Prostate gland (tissue), 2 donors: ENCODE measurements at regions not wholly inside any gene's neighbourhood (a gene's known extent, or its start where the extent isn't known, plus 50 kb on each side); places are given as distances from the start of the nearest gene placed in this dataset.

Experiments
- DNase-seq: peaks from one replicate; pipeline ENCODE4 v3.0.0-alpha.2; 2019; ENCODE audit warnings: low spot score
- H3K27ac ChIP-seq, 2 donors: fragments of 200-600 bp; sonication (generic); 2 replicates each; pipeline ENCODE4 v1.5.1; 2017 to 2019
- H3K27me3 ChIP-seq: fragments of 200-600 bp; sonication (generic); replicated peaks from 2 replicates; pipeline ENCODE4 v1.5.1; 2019; ENCODE audit not compliant: insufficient read depth
- H3K36me3 ChIP-seq, 2 donors: fragments of 200-600 bp; sonication (generic); 1 replicate in 1 of 2; 2 replicates in 1 of 2; pipeline versions ENCODE4 v1.5.1 to v1.8.1; 2017 to 2019
- H3K4me1 ChIP-seq: fragments of 200-600 bp; sonication (generic); replicated peaks from 2 replicates; pipeline ENCODE4 v1.5.1; 2019
- H3K4me3 ChIP-seq, 2 donors: fragments of 200-600 bp; sonication (generic); 2 replicates each; pipeline ENCODE4 v1.5.1; 2017 to 2019
- H3K9me3 ChIP-seq: fragments of 200-600 bp; sonication (generic); 2 replicates; pipeline ENCODE4 v1.5.1; 2017
- POLR2A ChIP-seq: fragments of 450-650 bp; IDR thresholded peaks from one replicate; pipeline ENCODE4 v1.6.1; 2016; ENCODE audit warnings: antibody characterized with exemption, mild to moderate bottlenecking
- POLR2AphosphoS5 ChIP-seq: sonication (generic); formaldehyde crosslinking; IDR thresholded peaks from one replicate; pipeline ENCODE4 v1.6.1; 2017; ENCODE audit warnings: antibody characterized with exemption
- WGBS: methylation state at CpG from one replicate; pipeline ENCODE4 v1.1.5; 2018; 5-methylcytosine and 5-hydroxymethylcytosine counted together
- intact Hi-C: fragments of 100-400 bp; cut with DNase I; formaldehyde crosslinking; loops from one replicate; pipeline ENCODE4 v1.14.2; 2022
- TF ChIP-seq, protein P1 (sequence below), 4 experiments: fragments of 200-600 bp in 2 of 4; fragments of 450-650 bp in 2 of 4; sonication (generic) in 2 of 4; IDR thresholded peaks; 1 replicate in 3 of 4; 2 replicates in 1 of 4; pipeline ENCODE4 v1.5.1; 2016 to 2019; ENCODE audit warnings: antibody characterized with exemption in 4 of 4, mild to moderate bottlenecking in 2 of 4, moderate library complexity in 2 of 4

DNA sequence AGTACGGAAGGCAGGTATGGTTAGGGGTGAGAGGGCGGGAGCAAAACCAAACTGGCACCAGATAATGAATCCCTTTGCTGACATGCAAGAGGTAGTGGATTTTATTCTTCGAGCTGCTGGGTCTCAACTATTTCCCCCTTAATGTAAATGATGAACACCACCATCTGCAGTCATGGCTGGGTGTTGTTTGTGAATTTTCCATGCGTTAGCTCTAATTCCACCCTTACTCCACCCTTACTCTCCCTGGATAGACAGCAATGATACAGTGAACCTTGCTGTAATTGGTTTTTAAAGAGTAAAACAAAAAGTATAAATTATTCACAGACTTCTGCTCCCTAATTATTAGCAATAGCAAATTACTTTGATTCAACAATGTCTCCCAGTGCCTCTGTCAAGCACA, 74.5 kb upstream of the PDE1C start:
- Histone ChIP-seq H3K27me3 (no peaks in the 10 kb centered on the region), H3K4me1 (no peaks in the 10 kb centered on the region), H3K27ac (no peak overlapping the region), H3K36me3 (no peaks in the 10 kb centered on the region), H3K4me3 (no peak overlapping the region), H3K9me3 (no peaks in the 10 kb centered on the region)
- DNase-seq = no peak
- intact Hi-C loops = no loop called here
- no peak for TF ChIP-seq POLR2AphosphoS5
- no peak for TF ChIP-seq POLR2A
- TF ChIP-seq, protein P1, sequence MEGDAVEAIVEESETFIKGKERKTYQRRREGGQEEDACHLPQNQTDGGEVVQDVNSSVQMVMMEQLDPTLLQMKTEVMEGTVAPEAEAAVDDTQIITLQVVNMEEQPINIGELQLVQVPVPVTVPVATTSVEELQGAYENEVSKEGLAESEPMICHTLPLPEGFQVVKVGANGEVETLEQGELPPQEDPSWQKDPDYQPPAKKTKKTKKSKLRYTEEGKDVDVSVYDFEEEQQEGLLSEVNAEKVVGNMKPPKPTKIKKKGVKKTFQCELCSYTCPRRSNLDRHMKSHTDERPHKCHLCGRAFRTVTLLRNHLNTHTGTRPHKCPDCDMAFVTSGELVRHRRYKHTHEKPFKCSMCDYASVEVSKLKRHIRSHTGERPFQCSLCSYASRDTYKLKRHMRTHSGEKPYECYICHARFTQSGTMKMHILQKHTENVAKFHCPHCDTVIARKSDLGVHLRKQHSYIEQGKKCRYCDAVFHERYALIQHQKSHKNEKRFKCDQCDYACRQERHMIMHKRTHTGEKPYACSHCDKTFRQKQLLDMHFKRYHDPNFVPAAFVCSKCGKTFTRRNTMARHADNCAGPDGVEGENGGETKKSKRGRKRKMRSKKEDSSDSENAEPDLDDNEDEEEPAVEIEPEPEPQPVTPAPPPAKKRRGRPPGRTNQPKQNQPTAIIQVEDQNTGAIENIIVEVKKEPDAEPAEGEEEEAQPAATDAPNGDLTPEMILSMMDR (IDR thresholded peaks at IDR 0.05) = no peak
- WGBS = 87% methylated on average over 4 of the region's 4 CpGs

GRCh38 chr7:32143301-32143700, 73.1 kb upstream of the PDE1C start:
- 55% methylated on average over 6 of the region's 6 CpGs for WGBS
- no peak overlapping the region for H3K27ac ChIP-seq
- H3K9me3 ChIP-seq = no peaks in the 10 kb centered on the region
- no peaks in the 10 kb centered on the region for H3K4me1 ChIP-seq
- no peaks in the 10 kb centered on the region for H3K36me3 ChIP-seq
- TF ChIP-seq POLR2A (no peak), POLR2AphosphoS5 (no peak)
- TF ChIP-seq, protein P1 (IDR thresholded peaks at IDR 0.05) = no peak
- DNase-seq = no peak
- intact Hi-C loops = no loop called here
- no peaks in the 10 kb centered on the region for H3K27me3 ChIP-seq
- H3K4me3 ChIP-seq = no peak overlapping the region

GRCh38 chr7:32142649-32143048, 72.4 kb upstream of the PDE1C start:
- TF ChIP-seq POLR2AphosphoS5 (no peak), POLR2A (no peak)
- TF ChIP-seq, protein P1 (IDR thresholded peaks at IDR 0.05) = no peak
- Histone ChIP-seq H3K9me3 (no peaks in the 10 kb centered on the region), H3K27ac (no peak overlapping the region), H3K36me3 (no peaks in the 10 kb centered on the region), H3K27me3 (no peaks in the 10 kb centered on the region), H3K4me1 (no peaks in the 10 kb centered on the region), H3K4me3 (no peak overlapping the region)
- 87% methylated on average over 3 of the region's 3 CpGs for WGBS
- DNase-seq = no peak
- intact Hi-C loops = no loop called here

DNA sequence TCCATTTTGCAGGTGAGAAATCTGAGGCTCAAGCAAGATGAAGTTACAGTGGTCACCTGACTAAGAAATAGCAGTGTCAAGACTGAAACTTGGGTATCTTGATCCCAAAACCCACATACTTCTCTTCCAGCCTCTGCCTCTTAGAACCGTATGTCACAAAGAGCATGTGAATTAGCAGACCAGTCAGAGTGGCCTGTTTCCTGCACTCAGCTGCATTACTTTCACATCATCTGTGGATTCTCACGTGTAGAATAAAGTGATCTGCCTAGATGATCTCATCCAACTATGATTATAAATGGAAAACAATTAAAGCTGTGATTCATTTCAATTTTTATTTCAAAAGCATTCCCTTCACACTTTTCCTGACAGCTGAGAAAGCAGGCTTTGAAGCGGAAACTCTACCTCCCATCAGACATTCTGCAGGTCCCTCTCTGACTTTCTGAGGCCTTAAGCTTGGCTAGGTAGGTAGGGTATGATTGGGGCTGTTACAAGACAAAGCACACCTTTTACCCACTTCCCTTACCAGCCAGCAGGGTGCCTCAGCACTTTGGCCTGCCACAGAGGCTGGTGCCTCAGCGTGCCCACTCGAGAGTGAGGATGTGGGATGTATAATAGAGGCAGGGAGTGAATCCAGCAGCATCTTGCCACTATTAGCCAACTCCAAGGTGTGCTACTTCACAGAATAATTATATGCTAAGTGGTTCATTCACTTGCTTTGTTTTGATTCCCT, 70.2 kb upstream of the PDE1C start:
- Histone ChIP-seq H3K36me3 (no peaks in the 10 kb centered on the region), H3K27me3 (no peaks in the 10 kb centered on the region), H3K4me1 (no peaks in the 10 kb centered on the region), H3K27ac (no peak overlapping the region), H3K9me3 (no peaks in the 10 kb centered on the region), H3K4me3 (no peak overlapping the region)
- WGBS = 81% methylated on average over 5 of the region's 5 CpGs
- intact Hi-C loops = no loop called here
- DNase-seq = no peak
- no peak for TF ChIP-seq POLR2AphosphoS5
- TF ChIP-seq, protein P1 (IDR thresholded peaks at IDR 0.05) = no peak
- no peak for TF ChIP-seq POLR2A

GRCh38 chr7:32137059-32137458, 66.9 kb upstream of the PDE1C start:
- TF ChIP-seq POLR2AphosphoS5 (no peak), POLR2A (no peak)
- TF ChIP-seq, protein P1 (IDR thresholded peaks at IDR 0.05) = no peak
- 84% methylated on average over 2 of the region's 2 CpGs for WGBS
- intact Hi-C loops = no loop called here
- no peaks in the 10 kb centered on the region for H3K36me3 ChIP-seq
- DNase-seq = no peak
- no peaks in the 10 kb centered on the region for H3K4me1 ChIP-seq
- no peaks in the 10 kb centered on the region for H3K9me3 ChIP-seq
- no peak overlapping the region for H3K27ac ChIP-seq
- no peak overlapping the region for H3K4me3 ChIP-seq
- H3K27me3 ChIP-seq = no peaks in the 10 kb centered on the region
